Gastroesophageal sphincter (tissue), 4 donors: ENCODE measurements at regions not wholly inside any gene's neighbourhood (a gene's known extent, or its start where the extent isn't known, plus 50 kb on each side); places are given as distances from the start of the nearest gene placed in this dataset.

Source experiments
- ATAC-seq: fragments of 150-250 bp; one replicate; pipeline ENCODE4 v1.9.1; 2016; ENCODE audit warnings: mild to moderate bottlenecking, moderate library complexity
- H3K27ac ChIP-seq, 4 donors: fragments of 200-600 bp; sonication (generic) in 3 of 4; 1 replicate in 3 of 4; 2 replicates in 1 of 4; pipeline ENCODE4 v1.5.1; 2016 to 2019
- H3K27me3 ChIP-seq: fragments of 200-600 bp; sonication (generic); one replicate; pipeline ENCODE4 v1.5.1; 2019
- H3K36me3 ChIP-seq, 2 donors: fragments of 200-600 bp; sonication (generic); one replicate each; pipeline ENCODE4 v1.5.1; 2019; ENCODE audit warnings: control low read depth in 1 of 2
- H3K4me1 ChIP-seq, 3 donors: fragments of 200-600 bp; sonication (generic); 1 replicate in 2 of 3; 2 replicates in 1 of 3; pipeline ENCODE4 v1.5.1; 2016 to 2019; ENCODE audit warnings: control low read depth in 2 of 3
- H3K4me3 ChIP-seq, 2 donors: fragments of 200-600 bp; sonication (generic); one replicate each; pipeline ENCODE4 v1.5.1; 2019; ENCODE audit warnings: mild to moderate bottlenecking in 1 of 2, moderate library complexity in 1 of 2
- H3K9me3 ChIP-seq, 3 donors: fragments of 200-600 bp; sonication (generic); one replicate each; pipeline ENCODE4 v1.5.1; 2017 to 2019; ENCODE audit warnings: control low read depth in 2 of 3
- CTCF ChIP-seq, 4 experiments: fragments of 200-600 bp in 2 of 4; fragments of 450-650 bp in 2 of 4; sonication (generic) in 1 of 4; IDR thresholded peaks; one replicate each; pipeline ENCODE4 v1.5.1; 2017 to 2019; ENCODE audit warnings: antibody characterized with exemption in 4 of 4, mild to moderate bottlenecking in 2 of 4, moderate library complexity in 2 of 4
- EP300 ChIP-seq: sonication (generic); formaldehyde crosslinking; IDR thresholded peaks from one replicate; pipeline ENCODE4 v1.6.1; 2017; ENCODE audit warnings: antibody characterized with exemption, mild to moderate bottlenecking
- POLR2A ChIP-seq, 2 donors: fragments of 450-650 bp; IDR thresholded peaks; one replicate each; pipeline ENCODE4 v1.6.1; 2017; ENCODE audit warnings: antibody characterized with exemption in 2 of 2, mild to moderate bottlenecking in 2 of 2, moderate library complexity in 1 of 2
- POLR2AphosphoS5 ChIP-seq: sonication (generic); formaldehyde crosslinking; IDR thresholded peaks from one replicate; pipeline ENCODE4 v1.6.1; 2017; ENCODE audit warnings: antibody characterized with exemption
- WGBS, 2 donors: methylation state at CpG; one replicate each; pipeline ENCODE4 v1.1.5; 2018; ENCODE audit warnings: low coverage in 1 of 2; 5-methylcytosine and 5-hydroxymethylcytosine counted together

- Histone ChIP-seq H3K4me3 (no peak overlapping the region), H3K27me3 (no peaks in the 10 kb centered on the region), H3K27ac (no peak overlapping the region), H3K36me3 (no peaks in the 10 kb centered on the region), H3K9me3 (no peaks in the 10 kb centered on the region), H3K4me1 (peaks cover 0 to 42% (median 22%) of the 10 kb centered on the region in 3 donors)
- ATAC-seq: peak; percentile 30
- no peak for TF ChIP-seq POLR2AphosphoS5
- TF ChIP-seq POLR2A (IDR thresholded peaks at IDR 0.05): no peak
- TF ChIP-seq EP300: no peak
- TF ChIP-seq CTCF (IDR thresholded peaks at IDR 0.05): no peak
- 70 to 86% methylated on average over 1 to 5 of the region's 6 CpGs for WGBS, 2 donors
Observed at GRCh38 chr11:27215471-27216269, 147.3 kb downstream of the CCDC34 start.

- no peak overlapping the region for H3K27ac ChIP-seq
- no peak for ATAC-seq
- no peaks in the 10 kb centered on the region for H3K27me3 ChIP-seq
Observed at GRCh38 chr11:27214713-27215112, 148.3 kb downstream of the CCDC34 start.

GRCh38 chr11:27213232-27213660 lies 149.8 kb downstream of the CCDC34 start:
- WGBS, 2 donors: 5 to 10% methylated on average over 4 of the region's 4 CpGs
- Histone ChIP-seq H3K4me3 (no peak overlapping the region), H3K27me3 (no peaks in the 10 kb centered on the region), H3K27ac (no peak overlapping the region), H3K9me3 (no peaks in the 10 kb centered on the region), H3K4me1 (peaks cover 0 to 39% (median 22%) of the 10 kb centered on the region in 3 donors), H3K36me3 (no peaks in the 10 kb centered on the region)
- no peak for ATAC-seq
- TF ChIP-seq POLR2A (IDR thresholded peaks at IDR 0.05): no peak

More at GRCh38 chr11:27214713-27215112, 148.3 kb downstream of the CCDC34 start:
- H3K36me3 ChIP-seq: no peaks in the 10 kb centered on the region
- H3K4me3 ChIP-seq: no peak overlapping the region
- WGBS, 2 donors: 74 to 92% methylated on average over 3 to 5 of the region's 5 CpGs
- no peaks in the 10 kb centered on the region for H3K9me3 ChIP-seq
- peaks cover 0 to 42% (median 22%) of the 10 kb centered on the region in 3 donors for H3K4me1 ChIP-seq
- no peak for TF ChIP-seq EP300
- TF ChIP-seq CTCF (IDR thresholded peaks at IDR 0.05): no peak
- TF ChIP-seq POLR2AphosphoS5: no peak
- no peak for TF ChIP-seq POLR2A (IDR thresholded peaks at IDR 0.05)

- Histone ChIP-seq H3K4me1 (peaks cover 0 to 29% (median 16%) of the 10 kb centered on the region in 3 donors), H3K9me3 (no peaks in the 10 kb centered on the region), H3K27ac (no peak overlapping the region), H3K4me3 (no peak overlapping the region), H3K36me3 (no peaks in the 10 kb centered on the region), H3K27me3 (no peaks in the 10 kb centered on the region)
- 100% methylated on average over 1 to 2 of the region's 2 CpGs for WGBS, 2 donors
- no peak for ATAC-seq
- TF ChIP-seq POLR2AphosphoS5 (no peak), POLR2A (IDR thresholded peaks at IDR 0.05) (no peak), EP300 (no peak), CTCF (IDR thresholded peaks at IDR 0.05) (no peak)
Observed at GRCh38 chr11:27212248-27212780, 150.7 kb downstream of the CCDC34 start.

- Histone ChIP-seq H3K9me3 (no peaks in the 10 kb centered on the region), H3K4me1 (peaks cover 0 to 22% (median 9%) of the 10 kb centered on the region in 3 donors), H3K36me3 (no peaks in the 10 kb centered on the region), H3K4me3 (no peak overlapping the region), H3K27ac (no peak overlapping the region), H3K27me3 (no peaks in the 10 kb centered on the region)
- TF ChIP-seq POLR2AphosphoS5 (no peak), EP300 (no peak), CTCF (IDR thresholded peaks at IDR 0.05) (peak in 1 of 4 experiments; percentile 30), POLR2A (IDR thresholded peaks at IDR 0.05) (no peak)
- 92 to 95% methylated on average over 8 of the region's 8 CpGs for WGBS, 2 donors
- ATAC-seq: no peak
Observed at GRCh38 chr11:27211370-27212127, 151.5 kb downstream of the CCDC34 start.
